ENCODE measurements at regions not wholly inside any gene's neighbourhood (a gene's known extent, or its start where the extent isn't known, plus 50 kb on each side); places are given as distances from the start of the nearest gene placed in this dataset.

DNA sequence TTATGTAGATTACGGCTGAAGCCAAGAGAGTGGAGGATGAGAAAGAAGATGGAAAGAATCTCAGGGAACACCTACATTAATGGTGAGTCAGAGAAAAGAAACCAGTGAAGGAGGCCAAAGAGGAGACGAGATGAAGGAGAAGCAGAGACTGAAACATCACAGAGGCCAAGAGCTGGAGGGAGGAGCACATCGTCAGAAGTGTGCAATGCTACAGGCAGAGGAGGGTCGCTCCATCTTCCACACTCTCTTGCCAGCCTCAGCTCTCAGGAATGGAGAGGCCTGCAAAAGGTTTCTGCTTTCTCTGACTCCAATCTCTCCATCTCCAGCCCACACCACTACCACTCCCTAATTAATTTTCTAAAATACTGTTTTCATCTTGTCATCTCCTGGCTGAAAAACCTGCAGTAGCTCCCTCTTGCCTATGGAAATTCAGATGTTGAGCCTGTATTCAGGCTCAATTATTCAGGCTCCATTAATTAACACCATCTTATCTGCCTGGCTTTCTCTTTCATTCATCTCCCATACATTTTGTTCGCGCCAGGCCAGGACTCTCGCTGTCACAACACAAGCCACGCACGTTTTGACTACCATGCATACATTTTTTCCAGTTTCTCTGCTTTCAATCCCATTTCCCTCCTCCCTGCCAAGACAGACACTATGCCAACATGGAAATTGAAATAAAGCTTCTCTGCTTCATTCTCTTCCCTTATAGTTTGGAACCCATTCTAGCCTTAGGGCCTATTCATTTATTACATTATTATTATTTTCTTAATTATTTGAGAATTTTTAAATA, 165.8 kb downstream of the INHBA start:
- TF ChIP-seq, protein P1, sequence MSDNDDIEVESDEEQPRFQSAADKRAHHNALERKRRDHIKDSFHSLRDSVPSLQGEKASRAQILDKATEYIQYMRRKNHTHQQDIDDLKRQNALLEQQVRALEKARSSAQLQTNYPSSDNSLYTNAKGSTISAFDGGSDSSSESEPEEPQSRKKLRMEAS (IDR thresholded peaks at IDR 0.05): no peak
- TF ChIP-seq SIN3A (conservative IDR thresholded peaks at IDR 0.05 in 1 of 2, IDR thresholded peaks at IDR 0.05 in 1 of 2; ENCODE audit: low read depth in 1 of 2, low read length in 2 of 2) (no peak), EZH2 (IDR thresholded peaks at IDR 0.05; ENCODE audit: low read depth, low read length, severe bottlenecking) (no peak), CBX8 (IDR thresholded peaks at IDR 0.05; ENCODE audit: borderline replicate concordance, low read depth, low read length) (no peak), POLR2AphosphoS5 (IDR thresholded peaks at IDR 0.05; ENCODE audit: low read depth, low read length) (no peak), POLR2A (IDR thresholded peaks at IDR 0.05; ENCODE audit: control extremely low read depth in 1 of 2, low read depth in 2 of 2, low read length in 2 of 2) (no peak), KDM5A (IDR thresholded peaks at IDR 0.05; ENCODE audit: low read length) (no peak), EGR1 (IDR thresholded peaks at IDR 0.05; ENCODE audit: borderline replicate concordance, low read depth, low read length) (no peak)
- TF ChIP-seq, protein P2, sequence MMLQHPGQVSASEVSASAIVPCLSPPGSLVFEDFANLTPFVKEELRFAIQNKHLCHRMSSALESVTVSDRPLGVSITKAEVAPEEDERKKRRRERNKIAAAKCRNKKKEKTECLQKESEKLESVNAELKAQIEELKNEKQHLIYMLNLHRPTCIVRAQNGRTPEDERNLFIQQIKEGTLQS (IDR thresholded peaks at IDR 0.05; ENCODE audit: insufficient read depth, low read depth, low read length): no peak
- TF ChIP-seq, protein P3, sequence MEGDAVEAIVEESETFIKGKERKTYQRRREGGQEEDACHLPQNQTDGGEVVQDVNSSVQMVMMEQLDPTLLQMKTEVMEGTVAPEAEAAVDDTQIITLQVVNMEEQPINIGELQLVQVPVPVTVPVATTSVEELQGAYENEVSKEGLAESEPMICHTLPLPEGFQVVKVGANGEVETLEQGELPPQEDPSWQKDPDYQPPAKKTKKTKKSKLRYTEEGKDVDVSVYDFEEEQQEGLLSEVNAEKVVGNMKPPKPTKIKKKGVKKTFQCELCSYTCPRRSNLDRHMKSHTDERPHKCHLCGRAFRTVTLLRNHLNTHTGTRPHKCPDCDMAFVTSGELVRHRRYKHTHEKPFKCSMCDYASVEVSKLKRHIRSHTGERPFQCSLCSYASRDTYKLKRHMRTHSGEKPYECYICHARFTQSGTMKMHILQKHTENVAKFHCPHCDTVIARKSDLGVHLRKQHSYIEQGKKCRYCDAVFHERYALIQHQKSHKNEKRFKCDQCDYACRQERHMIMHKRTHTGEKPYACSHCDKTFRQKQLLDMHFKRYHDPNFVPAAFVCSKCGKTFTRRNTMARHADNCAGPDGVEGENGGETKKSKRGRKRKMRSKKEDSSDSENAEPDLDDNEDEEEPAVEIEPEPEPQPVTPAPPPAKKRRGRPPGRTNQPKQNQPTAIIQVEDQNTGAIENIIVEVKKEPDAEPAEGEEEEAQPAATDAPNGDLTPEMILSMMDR (IDR thresholded peaks at IDR 0.05; ENCODE audit: control extremely low read depth in 1 of 3, insufficient read depth in 1 of 3, low read depth in 1 of 3, low read length in 3 of 3): no peak
